ENCODE measurements at regions not wholly inside any gene's neighbourhood (a gene's known extent, or its start where the extent isn't known, plus 50 kb on each side); places are given as distances from the start of the nearest gene placed in this dataset.
"Not testable (repeated sequence)": the region's sequence is repeated elsewhere in the genome, so short reads cannot be mapped to it uniquely, and the experiment has no call there.

DNA sequence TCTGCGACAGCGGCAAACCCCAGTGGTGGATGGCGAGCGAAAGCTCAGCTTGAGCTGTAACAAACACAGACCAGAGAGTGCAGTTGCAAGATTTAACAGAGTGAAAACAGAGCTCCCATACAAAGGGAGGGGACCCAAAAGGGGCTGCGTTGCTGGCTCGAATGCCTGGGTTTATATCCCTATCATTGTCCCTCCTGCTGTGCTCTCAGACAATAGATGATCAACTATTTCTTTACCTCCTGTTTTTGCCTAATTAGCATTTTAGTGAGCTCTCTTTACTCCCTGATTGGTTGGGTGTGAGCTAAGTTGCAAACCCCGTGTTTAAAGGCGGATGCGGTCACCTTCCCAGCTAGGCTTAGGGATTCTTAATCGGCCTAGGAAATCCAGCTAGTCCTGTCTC, 1304.4 kb downstream of the ROBO2 start:
- H3K79me2 ChIP-seq (ENCODE audit: insufficient read depth, low read length); H2AFZ ChIP-seq (ENCODE audit: low read length); H3K27me3 ChIP-seq (ENCODE audit: control insufficient read depth in 1 of 2, insufficient read depth in 2 of 2, low read length in 2 of 2); H3K9me3 ChIP-seq (ENCODE audit: low read length); H3K4me2 ChIP-seq (ENCODE audit: low read depth, low read length); CTCF ChIA-PET (ENCODE audit: low intra/inter-chr PET ratio, low total read pairs); BruUV-seq (replicated peaks); POLR2A ChIA-PET; H4K20me1 ChIP-seq (ENCODE audit: insufficient read depth, low read length); FAIRE-seq; in situ Hi-C loops (cut with HindIII; ENCODE audit: extremely low pct_ligation_motif_present, low pct_unique_long_range_greater_than_20kb); H3K9ac ChIP-seq (ENCODE audit: insufficient read depth, low read depth, low read length); intact Hi-C loops (cut with micrococcal nuclease; ENCODE audit: unreplicated experiment); H3K27ac ChIP-seq (ENCODE audit: extremely low read length, insufficient read depth, low read length); DNase-seq (ENCODE audit: low spot score); ATAC-seq; H3K36me3 ChIP-seq (replicated peaks in 1 of 2; ENCODE audit: control insufficient read depth in 1 of 2, insufficient read depth in 2 of 2, low read length in 2 of 2); H3K4me3 ChIP-seq (replicated peaks in 1 of 3; ENCODE audit: insufficient read depth in 1 of 3, low read depth in 2 of 3, low read length in 3 of 3); H3K4me1 ChIP-seq (ENCODE audit: insufficient read depth, low read length): not testable (repeated sequence)
- WGBS (ENCODE audit: low lambda C conversion rate): 63% methylated on average over 10 of the region's 10 CpGs

DNA sequence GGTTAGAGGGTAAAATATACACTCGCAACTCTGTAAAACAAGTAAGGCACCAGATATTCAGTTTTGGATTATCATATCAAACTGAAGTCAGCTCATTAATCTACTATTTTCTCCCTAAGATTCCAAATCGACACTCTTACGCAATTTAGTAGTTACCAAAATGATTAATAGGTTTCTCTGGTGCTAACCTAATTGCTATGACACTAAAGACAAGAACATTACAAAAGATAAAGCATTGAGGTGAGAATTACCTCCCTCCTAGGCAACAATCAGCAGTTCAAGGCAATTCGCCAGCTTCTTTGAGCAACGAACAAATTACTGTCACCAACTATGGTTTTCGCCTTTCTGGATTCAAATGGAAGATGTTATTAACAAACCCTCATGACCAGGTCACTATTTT, 1305.0 kb downstream of the ROBO2 start:
- H3K36me3 ChIP-seq (replicated peaks in 1 of 2; ENCODE audit: control insufficient read depth in 1 of 2, insufficient read depth in 2 of 2, low read length in 2 of 2): no peaks in the 10 kb centered on the region
- TF ChIP-seq MTA1 (CRISPR knock-in tag; IDR thresholded peaks at IDR 0.05; ENCODE audit: borderline replicate concordance) (no peak), CEBPB (IDR thresholded peaks at IDR 0.05; ENCODE audit: borderline replicate concordance, low read depth, low read length) (0 out of 2 replicates have a peak, but pooled peaks have one; percentile 7)
- no peak for FAIRE-seq
- ChIA-PET POLR2A (no interaction called here), CTCF (ENCODE audit: low intra/inter-chr PET ratio, low total read pairs) (no interaction called here)
- intact Hi-C loops (cut with micrococcal nuclease; ENCODE audit: unreplicated experiment): no loop called here
- H3K79me2 ChIP-seq (ENCODE audit: insufficient read depth, low read length): no peaks in the 10 kb centered on the region
- no peak overlapping the region for H3K9ac ChIP-seq (ENCODE audit: insufficient read depth, low read depth, low read length)
- no peaks in the 10 kb centered on the region; a peak in 1 of 5 replicates for H3K27me3 ChIP-seq (ENCODE audit: control insufficient read depth in 1 of 2, insufficient read depth in 2 of 2, low read length in 2 of 2)
- no peak overlapping the region for H3K4me3 ChIP-seq (replicated peaks in 1 of 3; ENCODE audit: insufficient read depth in 1 of 3, low read depth in 2 of 3, low read length in 3 of 3)
- H3K9me3 ChIP-seq (ENCODE audit: low read length): no peaks in the 10 kb centered on the region
- no peak for ATAC-seq
- DNase-seq (ENCODE audit: low spot score): no peak
- no peak overlapping the region for H3K4me2 ChIP-seq (ENCODE audit: low read depth, low read length)
- no peak overlapping the region for H3K27ac ChIP-seq (ENCODE audit: extremely low read length, insufficient read depth, low read length)
- in situ Hi-C loops (cut with HindIII; ENCODE audit: extremely low pct_ligation_motif_present, low pct_unique_long_range_greater_than_20kb): no loop called here
- H3K4me1 ChIP-seq (ENCODE audit: insufficient read depth, low read length): no peaks in the 10 kb centered on the region
- no peaks in the 10 kb centered on the region for H4K20me1 ChIP-seq (ENCODE audit: insufficient read depth, low read length)
- 19% methylated on average over 6 of the region's 6 CpGs for WGBS (ENCODE audit: low lambda C conversion rate)
- H2AFZ ChIP-seq (ENCODE audit: low read length): no peak overlapping the region
- BruUV-seq (replicated peaks): no TSS peak

DNA sequence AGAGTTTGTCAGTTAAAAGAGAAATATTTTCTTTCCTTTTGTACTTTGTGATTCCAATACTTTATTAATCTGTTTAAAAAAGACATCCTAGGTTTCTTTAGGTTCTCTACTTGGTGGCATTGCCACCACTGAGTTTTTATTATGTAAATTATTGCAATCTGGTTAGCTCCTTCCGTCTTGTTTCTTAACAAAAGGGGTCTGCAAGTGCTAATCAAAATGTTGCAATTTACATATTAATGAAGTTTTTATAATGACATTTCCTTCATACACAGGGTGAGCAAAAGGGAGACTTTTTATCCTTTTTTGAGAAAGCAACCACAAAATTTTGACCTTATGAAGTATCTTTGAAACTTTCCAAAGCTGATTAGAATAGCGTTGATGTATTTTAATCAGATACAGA, 1307.3 kb downstream of the ROBO2 start:
- WGBS (ENCODE audit: low lambda C conversion rate): 16% methylated on average over 2 of the region's 2 CpGs
- FAIRE-seq: no peak
- no peaks in the 10 kb centered on the region for H3K36me3 ChIP-seq (replicated peaks in 1 of 2; ENCODE audit: control insufficient read depth in 1 of 2, insufficient read depth in 2 of 2, low read length in 2 of 2)
- ChIA-PET POLR2A (no interaction called here), CTCF (ENCODE audit: low intra/inter-chr PET ratio, low total read pairs) (no interaction called here)
- H3K4me2 ChIP-seq (ENCODE audit: low read depth, low read length): no peak overlapping the region
- intact Hi-C loops (cut with micrococcal nuclease; ENCODE audit: unreplicated experiment) (no loop called here), in situ Hi-C loops (cut with HindIII; ENCODE audit: extremely low pct_ligation_motif_present, low pct_unique_long_range_greater_than_20kb) (no loop called here)
- no peak overlapping the region for H2AFZ ChIP-seq (ENCODE audit: low read length)
- no peak for ATAC-seq
- H3K9me3 ChIP-seq (ENCODE audit: low read length): no peaks in the 10 kb centered on the region
- no peaks in the 10 kb centered on the region; a peak in 1 of 5 replicates for H3K27me3 ChIP-seq (ENCODE audit: control insufficient read depth in 1 of 2, insufficient read depth in 2 of 2, low read length in 2 of 2)
- DNase-seq (ENCODE audit: low spot score): no peak
- H3K4me3 ChIP-seq (replicated peaks in 1 of 3; ENCODE audit: insufficient read depth in 1 of 3, low read depth in 2 of 3, low read length in 3 of 3): no peak overlapping the region
- no peaks in the 10 kb centered on the region for H3K79me2 ChIP-seq (ENCODE audit: insufficient read depth, low read length)
- no peaks in the 10 kb centered on the region for H4K20me1 ChIP-seq (ENCODE audit: insufficient read depth, low read length)
- H3K4me1 ChIP-seq (ENCODE audit: insufficient read depth, low read length): no peaks in the 10 kb centered on the region
- H3K9ac ChIP-seq (ENCODE audit: insufficient read depth, low read depth, low read length): no peak overlapping the region
- BruUV-seq (replicated peaks): no TSS peak
- H3K27ac ChIP-seq (ENCODE audit: extremely low read length, insufficient read depth, low read length): no peak overlapping the region
- TF ChIP-seq ZNF12 (CRISPR knock-in tag; IDR thresholded peaks at IDR 0.05) (no peak), SOX13 (IDR thresholded peaks at IDR 0.05) (no peak), SOX13 (CRISPR knock-in tag; conservative IDR thresholded peaks at IDR 0.05 in 1 of 2, IDR thresholded peaks at IDR 0.05 in 1 of 2) (no peak), SRSF4 (IDR thresholded peaks at IDR 0.05; ENCODE audit: low read depth, low read length, poor library complexity, severe bottlenecking) (no peak), ZNF878 (CRISPR knock-in tag; IDR thresholded peaks at IDR 0.05) (no peak), SMARCC2 (IDR thresholded peaks at IDR 0.05) (no peak), PAWR (CRISPR knock-in tag; IDR thresholded peaks at IDR 0.05; ENCODE audit: borderline replicate concordance) (no peak), TAF15 (IDR thresholded peaks at IDR 0.05; ENCODE audit: low read depth, low read length, poor library complexity, severe bottlenecking) (no peak)
- TF ChIP-seq, protein P1, sequence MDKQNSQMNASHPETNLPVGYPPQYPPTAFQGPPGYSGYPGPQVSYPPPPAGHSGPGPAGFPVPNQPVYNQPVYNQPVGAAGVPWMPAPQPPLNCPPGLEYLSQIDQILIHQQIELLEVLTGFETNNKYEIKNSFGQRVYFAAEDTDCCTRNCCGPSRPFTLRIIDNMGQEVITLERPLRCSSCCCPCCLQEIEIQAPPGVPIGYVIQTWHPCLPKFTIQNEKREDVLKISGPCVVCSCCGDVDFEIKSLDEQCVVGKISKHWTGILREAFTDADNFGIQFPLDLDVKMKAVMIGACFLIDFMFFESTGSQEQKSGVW (CRISPR knock-in tag; IDR thresholded peaks at IDR 0.05; ENCODE audit: borderline replicate concordance): no peak
